IPS DF 4.7 (cell line): ENCODE measurements at regions not wholly inside any gene's neighbourhood (a gene's known extent, or its start where the extent isn't known, plus 50 kb on each side); places are given as distances from the start of the nearest gene placed in this dataset.

Experiments used
- DNase-seq: peaks from one replicate; pipeline ENCODE4 v3.0.0-alpha.2; 2013; ENCODE audit warnings: low spot score; ENCODE audit errors: extremely low read depth

- no peak for DNase-seq
Measured at GRCh38 chr14:26395726-26396125, 202.1 kb downstream of the NOVA1 start.

- no peak for DNase-seq
Measured at GRCh38 chr14:26394150-26394810, 203.6 kb downstream of the NOVA1 start.

- DNase-seq, result no peak
Measured at GRCh38 chr14:26392498-26392897, 205.3 kb downstream of the NOVA1 start.

GRCh38 chr14:26389646-26390508 lies 208.0 kb downstream of the NOVA1 start:
- DNase-seq, result no peak

- no peak for DNase-seq
Measured at GRCh38 chr14:26385310-26385709, 212.5 kb downstream of the NOVA1 start.

- DNase-seq, result no peak
Measured at GRCh38 chr14:26382901-26383685, 214.7 kb downstream of the NOVA1 start.

GRCh38 chr14:26381405-26381804 lies 216.4 kb downstream of the NOVA1 start:
- no peak for DNase-seq

- DNase-seq, result no peak
Measured at GRCh38 chr14:26380637-26381036, 217.2 kb downstream of the NOVA1 start.

- no peak for DNase-seq
Measured at GRCh38 chr14:26379951-26380350, 217.9 kb downstream of the NOVA1 start.

- no peak for DNase-seq
Measured at GRCh38 chr14:26377150-26377549, 220.7 kb downstream of the NOVA1 start.

- DNase-seq, result no peak
Measured at GRCh38 chr14:26370115-26370514, 227.7 kb downstream of the NOVA1 start.

GRCh38 chr14:26363689-26364088 lies 234.1 kb downstream of the NOVA1 start:
- DNase-seq, result no peak

- DNase-seq, result no peak
Measured at GRCh38 chr14:26344596-26344995, 253.2 kb downstream of the NOVA1 start.

GRCh38 chr14:26339381-26339780 lies 258.5 kb downstream of the NOVA1 start:
- no peak for DNase-seq

- no peak for DNase-seq
Measured at GRCh38 chr14:26338231-26338630, 259.6 kb downstream of the NOVA1 start.

GRCh38 chr14:26334288-26334687 lies 263.5 kb downstream of the NOVA1 start:
- DNase-seq, result no peak

GRCh38 chr14:26332966-26333365 lies 264.9 kb downstream of the NOVA1 start:
- DNase-seq, result no peak

- DNase-seq, result no peak
Measured at GRCh38 chr14:26330982-26331381, 266.9 kb downstream of the NOVA1 start.

- no peak for DNase-seq
Measured at GRCh38 chr14:26328791-26329190, 269.0 kb downstream of the NOVA1 start.

- no peak for DNase-seq
Measured at GRCh38 chr14:26323869-26324268, 274.0 kb downstream of the NOVA1 start.

GRCh38 chr14:26320886-26321285 lies 276.9 kb downstream of the NOVA1 start:
- no peak for DNase-seq
